SH-SY5Y (cell line): ENCODE measurements at regions not wholly inside any gene's neighbourhood (a gene's known extent, or its start where the extent isn't known, plus 50 kb on each side); places are given as distances from the start of the nearest gene placed in this dataset.

ENCODE experiments used
- GATA2 ChIP-seq: IDR thresholded peaks from 2 replicates; pipeline ENCODE4 v1.6.1; 2011; ENCODE audit warnings: mild to moderate bottlenecking, low read depth, low read length
- GATA3 ChIP-seq: IDR thresholded peaks from 2 replicates; pipeline ENCODE4 v1.6.1; 2011; ENCODE audit warnings: low read depth, mild to moderate bottlenecking, low read length, moderate library complexity

GRCh38 chr15:48006031-48006511 lies 114.7 kb upstream of the SLC24A5 start:
- TF ChIP-seq GATA2 (no peak), GATA3 (no peak)
